ENCODE measurements at regions not wholly inside any gene's neighbourhood (a gene's known extent, or its start where the extent isn't known, plus 50 kb on each side); places are given as distances from the start of the nearest gene placed in this dataset.

DNA sequence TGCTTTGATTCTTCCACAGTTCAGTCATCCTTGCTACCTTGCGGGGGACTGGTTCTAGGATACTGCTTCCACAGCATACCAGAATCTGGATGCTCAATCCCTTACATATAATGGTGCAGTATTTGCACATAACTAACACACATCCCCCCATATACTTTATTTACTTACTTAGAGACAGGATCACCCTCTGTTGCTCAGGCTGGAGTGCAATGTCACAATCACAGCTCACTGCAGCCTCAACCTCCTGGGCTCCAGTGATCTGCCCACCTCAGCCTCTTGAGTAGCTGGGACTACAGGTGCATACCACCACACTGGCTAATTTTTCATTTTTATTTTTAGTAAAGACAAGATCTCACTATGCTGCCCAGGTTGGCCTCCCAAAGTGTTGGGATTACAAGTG lies 112.2 kb downstream of the GOSR1 start:
- H3K9ac ChIP-seq (ENCODE audit: insufficient read depth in 1 of 2, low read depth in 2 of 2, low read length in 2 of 2): no peak overlapping the region
- H3K27me3 ChIP-seq (ENCODE audit: control insufficient read depth in 2 of 2, insufficient read depth in 2 of 2, low read length in 2 of 2): peaks cover 0 to 2% of the 10 kb centered on the region in 2 experiments; a peak in 2 of 5 replicates
- no peak for FAIRE-seq

More for the DNA sequence above, 112.2 kb downstream of the GOSR1 start:
- no peaks in the 10 kb centered on the region for H4K20me1 ChIP-seq (replicated peaks; ENCODE audit: control insufficient read depth, insufficient read depth, low read length)
- in situ Hi-C loops (cut with MboI): no loop called here
- no TSS peak for BruUV-seq (replicated peaks)
- ChIA-PET CTCF (ENCODE audit: low intra/inter-chr PET ratio) (no interaction called here), POLR2A (no interaction called here)
- no peak overlapping the region for H3K4me3 ChIP-seq
- no peak for TF ChIP-seq NFRKB (IDR thresholded peaks at IDR 0.05; ENCODE audit: low read depth)
- TF ChIP-seq NCOA2 (IDR thresholded peaks at IDR 0.05; ENCODE audit: partially characterized antibody in 2 of 2): no peak
- TF ChIP-seq, protein P1, sequence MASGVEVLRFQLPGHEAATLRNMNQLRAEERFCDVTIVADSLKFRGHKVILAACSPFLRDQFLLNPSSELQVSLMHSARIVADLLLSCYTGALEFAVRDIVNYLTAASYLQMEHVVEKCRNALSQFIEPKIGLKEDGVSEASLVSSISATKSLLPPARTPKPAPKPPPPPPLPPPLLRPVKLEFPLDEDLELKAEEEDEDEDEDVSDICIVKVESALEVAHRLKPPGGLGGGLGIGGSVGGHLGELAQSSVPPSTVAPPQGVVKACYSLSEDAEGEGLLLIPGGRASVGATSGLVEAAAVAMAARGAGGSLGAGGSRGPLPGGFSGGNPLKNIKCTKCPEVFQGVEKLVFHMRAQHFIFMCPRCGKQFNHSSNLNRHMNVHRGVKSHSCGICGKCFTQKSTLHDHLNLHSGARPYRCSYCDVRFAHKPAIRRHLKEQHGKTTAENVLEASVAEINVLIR (CRISPR knock-in tag; IDR thresholded peaks at IDR 0.05): no peak
- no peak for TF ChIP-seq PURB (CRISPR knock-in tag; IDR thresholded peaks at IDR 0.05; ENCODE audit: low read depth)
- TF ChIP-seq, protein P2, sequence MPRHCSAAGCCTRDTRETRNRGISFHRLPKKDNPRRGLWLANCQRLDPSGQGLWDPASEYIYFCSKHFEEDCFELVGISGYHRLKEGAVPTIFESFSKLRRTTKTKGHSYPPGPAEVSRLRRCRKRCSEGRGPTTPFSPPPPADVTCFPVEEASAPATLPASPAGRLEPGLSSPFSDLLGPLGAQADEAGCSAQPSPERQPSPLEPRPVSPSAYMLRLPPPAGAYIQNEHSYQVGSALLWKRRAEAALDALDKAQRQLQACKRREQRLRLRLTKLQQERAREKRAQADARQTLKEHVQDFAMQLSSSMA (CRISPR knock-in tag; IDR thresholded peaks at IDR 0.05): no peak
- TF ChIP-seq CAMTA2 (CRISPR knock-in tag; conservative IDR thresholded peaks at IDR 0.05): no peak
- TF ChIP-seq WHSC1 (IDR thresholded peaks at IDR 0.05; ENCODE audit: low read length): no peak
- TF ChIP-seq SNIP1 (IDR thresholded peaks at IDR 0.05; ENCODE audit: low read depth): no peak
- TF ChIP-seq, protein P3, sequence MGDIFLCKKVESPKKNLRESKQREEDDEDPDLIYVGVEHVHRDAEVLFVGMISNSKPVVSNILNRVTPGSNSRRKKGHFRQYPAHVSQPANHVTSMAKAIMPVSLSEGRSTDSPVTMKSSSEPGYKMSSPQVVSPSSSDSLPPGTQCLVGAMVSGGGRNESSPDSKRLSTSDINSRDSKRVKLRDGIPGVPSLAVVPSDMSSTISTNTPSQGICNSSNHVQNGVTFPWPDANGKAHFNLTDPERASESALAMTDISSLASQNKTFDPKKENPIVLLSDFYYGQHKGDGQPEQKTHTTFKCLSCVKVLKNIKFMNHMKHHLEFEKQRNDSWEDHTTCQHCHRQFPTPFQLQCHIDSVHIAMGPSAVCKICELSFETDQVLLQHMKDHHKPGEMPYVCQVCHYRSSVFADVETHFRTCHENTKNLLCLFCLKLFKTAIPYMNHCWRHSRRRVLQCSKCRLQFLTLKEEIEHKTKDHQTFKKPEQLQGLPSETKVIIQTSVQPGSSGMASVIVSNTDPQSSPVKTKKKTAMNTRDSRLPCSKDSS (IDR thresholded peaks at IDR 0.05; ENCODE audit: low read depth, partially characterized antibody): no peak
- no peak for TF ChIP-seq CHD4 (IDR thresholded peaks at IDR 0.05; ENCODE audit: insufficient read depth, insufficient replicate concordance, low read depth, low read length, poor library complexity, severe bottlenecking)
- no peaks in the 10 kb centered on the region for H3K79me2 ChIP-seq (ENCODE audit: control insufficient read depth, insufficient read depth, low read length)
- H3K4me1 ChIP-seq (replicated peaks in 1 of 2; ENCODE audit: control insufficient read depth in 2 of 2, insufficient read depth in 2 of 2, low read length in 2 of 2): no peaks in the 10 kb centered on the region; a peak in 1 of 5 replicates
- no peak overlapping the region for H3K4me2 ChIP-seq (ENCODE audit: insufficient read depth, low read length)
- H3K27ac ChIP-seq (ENCODE audit: extremely low read depth, low read depth, low read length): no peak overlapping the region
- H3K9me1 ChIP-seq (ENCODE audit: control insufficient read depth, insufficient read depth, low read length): no peaks in the 10 kb centered on the region
- WGBS (ENCODE audit: insufficient coverage, low coverage, missing lambda C conversion rate): 33% methylated on average over 1 of the region's 1 CpG
- no peaks in the 10 kb centered on the region for H3K36me3 ChIP-seq (ENCODE audit: control insufficient read depth, insufficient read depth, low read length)
- no peak for DNase-seq (ENCODE audit: extremely low read depth in 1 of 4, low spot score in 3 of 4)
- intact Hi-C loops (cut with micrococcal nuclease): no loop called here
- ATAC-seq: no peak
- H3K9me3 ChIP-seq (replicated peaks; ENCODE audit: control insufficient read depth, insufficient read depth, low read depth, low read length): no peaks in the 10 kb centered on the region
- no peak overlapping the region for H2AFZ ChIP-seq (ENCODE audit: low read depth, low read length)
